Brain microvascular endothelial cell (primary cell): ENCODE measurements at regions not wholly inside any gene's neighbourhood (a gene's known extent, or its start where the extent isn't known, plus 50 kb on each side); places are given as distances from the start of the nearest gene placed in this dataset.
"Not testable (repeated sequence)": the region's sequence is repeated elsewhere in the genome, so short reads cannot be mapped to it uniquely, and the experiment has no call there.

Source experiments
- DNase-seq: peaks from one replicate; pipeline ENCODE4 v3.0.0-alpha.2; 2020
- H3K27ac ChIP-seq: fragments of 250-450 bp; sonication (Bioruptor Pico); 2 replicates; pipeline ENCODE4 v1.5.1; 2020; ENCODE audit warnings: mild to moderate bottlenecking, moderate library complexity
- H3K27me3 ChIP-seq: fragments of 250-450 bp; sonication (Bioruptor Pico); replicated peaks from 2 replicates; pipeline ENCODE4 v1.5.1; 2020; ENCODE audit warnings: mild to moderate bottlenecking
- H3K36me3 ChIP-seq: fragments of 250-450 bp; sonication (Bioruptor Pico); replicated peaks from 2 replicates; pipeline ENCODE4 v1.5.1; 2020; ENCODE audit warnings: mild to moderate bottlenecking
- H3K4me3 ChIP-seq: 2 replicates; pipeline ENCODE4 v1.5.1; 2011; ENCODE audit warnings: low read depth, mild to moderate bottlenecking, control low read depth, low read length, moderate library complexity
- CTCF ChIP-seq: IDR thresholded peaks from 2 replicates; pipeline ENCODE4 v1.5.1; 2011; ENCODE audit warnings: low read depth, mild to moderate bottlenecking, moderate library complexity, low read length, control low read depth, inconsistent platforms; ENCODE audit errors: missing control alignments
- in situ Hi-C: cut with HindIII; loops from 2 replicates; pipeline ENCODE4 v1.10.0; 2017; ENCODE audit warnings: low sequenced_read_pairs, low pct_ligation_motif_present

GRCh38 chr15:26259581-26259980, 396.5 kb upstream of the ATP10A start:
- no peaks in the 10 kb centered on the region for H3K36me3 ChIP-seq
- H3K4me3 ChIP-seq, result no peak overlapping the region
- no peak for DNase-seq
- no peaks in the 10 kb centered on the region for H3K27me3 ChIP-seq
- no peak for TF ChIP-seq CTCF
- in situ Hi-C loops, result no loop called here
- no peak overlapping the region for H3K27ac ChIP-seq

- H3K27ac ChIP-seq, DNase-seq, H3K4me3 ChIP-seq, in situ Hi-C loops, H3K27me3 ChIP-seq, H3K36me3 ChIP-seq: not testable (repeated sequence)
Observed at GRCh38 chr15:26244782-26245181, 381.7 kb upstream of the ATP10A start.

GRCh38 chr15:26243382-26243781, 380.3 kb upstream of the ATP10A start:
- no peaks in the 10 kb centered on the region for H3K36me3 ChIP-seq
- no peak for TF ChIP-seq CTCF
- no peak for DNase-seq
- H3K4me3 ChIP-seq, result no peak overlapping the region
- H3K27ac ChIP-seq, result no peak overlapping the region
- in situ Hi-C loops, result no loop called here
- no peaks in the 10 kb centered on the region for H3K27me3 ChIP-seq

- no peak for DNase-seq
- H3K27me3 ChIP-seq, result no peaks in the 10 kb centered on the region
- no peaks in the 10 kb centered on the region for H3K36me3 ChIP-seq
- in situ Hi-C loops, result no loop called here
- H3K4me3 ChIP-seq, result no peak overlapping the region
- H3K27ac ChIP-seq, result no peak overlapping the region
- no peak for TF ChIP-seq CTCF
Observed at GRCh38 chr15:26242565-26243071, 379.5 kb upstream of the ATP10A start.

GRCh38 chr15:26235864-26236263, 372.7 kb upstream of the ATP10A start:
- TF ChIP-seq CTCF, result no peak
- in situ Hi-C loops, result no loop called here
- Histone ChIP-seq H3K27ac (no peak overlapping the region), H3K27me3 (no peaks in the 10 kb centered on the region), H3K4me3 (no peak overlapping the region), H3K36me3 (no peaks in the 10 kb centered on the region)
- DNase-seq, result no peak

GRCh38 chr15:26234976-26235767, 372.0 kb upstream of the ATP10A start:
- in situ Hi-C loops, result no loop called here

More at GRCh38 chr15:26234976-26235767, 372.0 kb upstream of the ATP10A start:
- DNase-seq, result no peak
- H3K36me3 ChIP-seq, result no peaks in the 10 kb centered on the region
- no peak for TF ChIP-seq CTCF
- no peak overlapping the region for H3K27ac ChIP-seq
- H3K4me3 ChIP-seq, result no peak overlapping the region
- no peaks in the 10 kb centered on the region for H3K27me3 ChIP-seq
